ENCODE measurements at regions not wholly inside any gene's neighbourhood (a gene's known extent, or its start where the extent isn't known, plus 50 kb on each side); places are given as distances from the start of the nearest gene placed in this dataset.

DNA sequence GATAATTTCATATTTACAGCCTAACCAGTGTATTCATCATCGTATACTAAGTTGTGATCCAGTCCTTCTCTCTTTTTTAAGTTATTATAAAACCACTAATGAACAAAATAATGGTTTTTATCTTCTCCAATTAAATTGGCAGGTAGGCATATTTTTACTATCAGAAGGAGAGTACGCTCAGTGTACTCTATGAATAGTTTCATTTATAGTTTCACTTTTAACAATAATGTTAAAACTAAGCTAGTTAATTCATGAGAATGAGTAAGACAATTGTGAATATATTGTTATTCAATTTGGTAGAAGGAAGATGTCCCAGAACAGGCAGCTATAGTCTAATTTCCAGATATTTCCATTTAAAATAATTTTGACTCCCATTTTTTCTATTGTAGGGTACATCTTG is 277.1 kb downstream of the RASSF9 start:
- Histone ChIP-seq H3K27me3 (ENCODE audit: control insufficient read depth, insufficient read depth, low read length) (no peaks in the 10 kb centered on the region), H3K4me3 (ENCODE audit: low read depth, low read length) (no peak overlapping the region), H3K36me3 (ENCODE audit: control insufficient read depth, insufficient read depth, low read length) (no peaks in the 10 kb centered on the region)
- no peak for TF ChIP-seq CTCF (IDR thresholded peaks at IDR 0.05; ENCODE audit: insufficient read depth, low read length, poor library complexity, severe bottlenecking)
- no peak for DNase-seq (ENCODE audit: low read depth)

GRCh38 chr12:85559536-85559935 is 276.7 kb downstream of the RASSF9 start:
- no peak for DNase-seq (ENCODE audit: low read depth)
- TF ChIP-seq CTCF (IDR thresholded peaks at IDR 0.05; ENCODE audit: insufficient read depth, low read length, poor library complexity, severe bottlenecking) = no peak
- Histone ChIP-seq H3K36me3 (ENCODE audit: control insufficient read depth, insufficient read depth, low read length) (no peaks in the 10 kb centered on the region), H3K27me3 (ENCODE audit: control insufficient read depth, insufficient read depth, low read length) (no peaks in the 10 kb centered on the region), H3K4me3 (ENCODE audit: low read depth, low read length) (no peak overlapping the region)

DNA sequence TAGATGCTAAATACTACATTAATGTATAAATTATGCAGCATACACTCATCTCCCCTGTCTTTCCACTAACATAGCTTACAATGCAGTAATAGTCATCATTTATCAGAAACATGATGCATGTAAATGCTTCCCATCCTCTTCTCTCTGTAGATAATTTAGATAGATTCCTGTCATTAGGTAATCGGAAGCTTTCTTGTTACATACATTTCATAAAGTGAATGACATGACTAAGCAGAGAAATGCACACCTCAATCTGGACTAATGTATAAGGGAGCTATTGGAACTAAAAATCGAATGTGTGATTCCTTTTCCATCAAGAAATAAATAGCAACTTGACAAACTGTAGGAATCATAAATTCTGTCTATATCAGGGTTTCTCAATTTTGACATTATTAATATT is 273.4 kb downstream of the RASSF9 start:
- TF ChIP-seq CTCF (IDR thresholded peaks at IDR 0.05; ENCODE audit: insufficient read depth, low read length, poor library complexity, severe bottlenecking) = no peak
- Histone ChIP-seq H3K36me3 (ENCODE audit: control insufficient read depth, insufficient read depth, low read length) (no peaks in the 10 kb centered on the region), H3K27me3 (ENCODE audit: control insufficient read depth, insufficient read depth, low read length) (no peaks in the 10 kb centered on the region), H3K4me3 (ENCODE audit: low read depth, low read length) (no peak overlapping the region)
- DNase-seq (ENCODE audit: low read depth) = no peak

- DNase-seq (ENCODE audit: low read depth) = no peak
- Histone ChIP-seq H3K27me3 (ENCODE audit: control insufficient read depth, insufficient read depth, low read length) (no peaks in the 10 kb centered on the region), H3K4me3 (ENCODE audit: low read depth, low read length) (no peak overlapping the region), H3K36me3 (ENCODE audit: control insufficient read depth, insufficient read depth, low read length) (no peaks in the 10 kb centered on the region)
- no peak for TF ChIP-seq CTCF (IDR thresholded peaks at IDR 0.05; ENCODE audit: insufficient read depth, low read length, poor library complexity, severe bottlenecking)
Measured at GRCh38 chr12:85564786-85565185, 271.4 kb downstream of the RASSF9 start.

- H3K4me3 ChIP-seq (ENCODE audit: low read depth, low read length) = no peak overlapping the region
- no peaks in the 10 kb centered on the region for H3K36me3 ChIP-seq (ENCODE audit: control insufficient read depth, insufficient read depth, low read length)
- no peak for TF ChIP-seq CTCF (IDR thresholded peaks at IDR 0.05; ENCODE audit: insufficient read depth, low read length, poor library complexity, severe bottlenecking)
- no peak for DNase-seq (ENCODE audit: low read depth)
- H3K27me3 ChIP-seq (ENCODE audit: control insufficient read depth, insufficient read depth, low read length) = no peaks in the 10 kb centered on the region
Measured at GRCh38 chr12:85568395-85569103, 267.7 kb downstream of the RASSF9 start.

DNA sequence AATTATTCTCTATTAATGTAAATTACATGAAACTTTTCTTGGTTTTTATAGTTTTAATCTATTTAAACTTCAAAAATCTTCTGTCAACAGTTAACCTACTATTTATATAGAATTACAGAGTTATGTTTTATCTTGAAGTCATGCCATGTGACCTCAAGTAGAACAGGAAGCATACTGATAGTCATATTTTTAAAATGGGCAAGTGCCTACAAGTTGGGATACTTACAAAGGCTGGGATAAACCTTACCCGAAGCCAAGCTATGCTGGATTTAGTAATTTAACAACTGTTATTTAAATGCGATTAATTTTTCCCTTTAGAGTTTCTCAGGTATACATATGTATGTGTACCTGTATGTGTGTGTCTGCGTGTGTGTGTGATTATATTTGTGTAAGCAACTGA is 266.9 kb downstream of the RASSF9 start:
- DNase-seq (ENCODE audit: low read depth) = no peak
- TF ChIP-seq CTCF (IDR thresholded peaks at IDR 0.05; ENCODE audit: insufficient read depth, low read length, poor library complexity, severe bottlenecking) = no peak
- H3K4me3 ChIP-seq (ENCODE audit: low read depth, low read length) = no peak overlapping the region
- no peaks in the 10 kb centered on the region for H3K27me3 ChIP-seq (ENCODE audit: control insufficient read depth, insufficient read depth, low read length)
- no peaks in the 10 kb centered on the region for H3K36me3 ChIP-seq (ENCODE audit: control insufficient read depth, insufficient read depth, low read length)

All from kidney epithelial cell (primary cell).